HepG2 (cell line): ENCODE measurements at regions not wholly inside any gene's neighbourhood (a gene's known extent, or its start where the extent isn't known, plus 50 kb on each side); places are given as distances from the start of the nearest gene placed in this dataset.

Source experiments
- ATAC-seq: fragments of 200-7000 bp; cut with Tn5 transposase; 3 replicates; pipeline ENCODE4 v1.9.1; 2020; ENCODE audit warnings: mild to moderate bottlenecking, moderate library complexity
- BruUV-seq: library from RNA; stranded (reverse); fragments of 400-500 nt; replicated peaks from 2 replicates; lab custom pipeline; 2021; lab: Mats Ljungman, UMichigan
- CTCF ChIA-PET: fragments of 300-600 bp; formaldehyde crosslinking; extraction: SDS; loops from one replicate; lab custom pipeline; 2021; ENCODE audit warnings: low total read pairs, inconsistent platforms, low intra/inter-chr PET ratio; lab: Yijun Ruan, JAX
- POLR2A ChIA-PET: fragments of 350-600 bp; sonication (Branson Sonifier 250); formaldehyde crosslinking; loops from one replicate; lab custom pipeline; 2020; ENCODE audit warnings: antibody characterized with exemption, inconsistent platforms; lab: Yijun Ruan, JAX
- DNase-seq: peaks from one replicate; pipeline ENCODE4 v3.0.0-alpha.2; 2015; ENCODE audit warnings: low spot score
- FAIRE-seq: peaks from 3 replicates; lab custom pipeline; 2011; peaks lifted over from hg19 to GRCh38; lab: Jason Lieb, UNC
- H2AFZ ChIP-seq: one replicate; pipeline ENCODE4 v1.6.1; 2011; ENCODE audit warnings: low read length, inconsistent platforms
- H3K27ac ChIP-seq: fragments of 300-600 bp; 3 replicates; pipeline ENCODE4 v1.8.0; 2011; ENCODE audit warnings: mixed run types, mild to moderate bottlenecking, mixed read lengths, low read length, inconsistent platforms; ENCODE audit not compliant: insufficient read depth; ENCODE audit errors: extremely low read length
- H3K27me3 ChIP-seq, 2 experiments: fragments of 200-600 bp in 1 of 2; 2 replicates in 1 of 2; 3 replicates in 1 of 2; pipeline versions ENCODE4 v1.6.0 to v1.8.0; 2011; ENCODE audit warnings: low read length in 2 of 2, mild to moderate bottlenecking in 2 of 2, moderate library complexity in 2 of 2, inconsistent platforms in 1 of 2; ENCODE audit not compliant: insufficient read depth in 2 of 2, control insufficient read depth in 1 of 2
- H3K36me3 ChIP-seq, 2 experiments: fragments of 200-600 bp in 1 of 2; replicated peaks in 1 of 2; 2 replicates in 1 of 2; 3 replicates in 1 of 2; pipeline versions ENCODE4 v1.5.1 to v1.8.0; 2011; ENCODE audit warnings: low read length in 2 of 2, inconsistent platforms in 1 of 2; ENCODE audit not compliant: insufficient read depth in 2 of 2, control insufficient read depth in 1 of 2
- H3K4me1 ChIP-seq: 2 replicates; pipeline ENCODE4 v1.5.1; 2012; ENCODE audit warnings: low read length, inconsistent platforms; ENCODE audit not compliant: insufficient read depth
- H3K4me2 ChIP-seq: 2 replicates; pipeline ENCODE4 v1.6.0; 2011; ENCODE audit warnings: low read depth, low read length, inconsistent platforms
- H3K4me3 ChIP-seq, 3 experiments: fragments of 200-600 bp in 1 of 3; sonication (generic), shearing (Covaris generic) in 1 of 3; replicated peaks in 1 of 3; 2 replicates each; pipeline ENCODE4 v1.5.1; 2011 to 2016; ENCODE audit warnings: low read length in 3 of 3, inconsistent platforms in 2 of 3, low read depth in 2 of 3, mild to moderate bottlenecking in 2 of 3, control low read depth in 1 of 3, mixed read lengths in 1 of 3; ENCODE audit not compliant: insufficient read depth in 1 of 3
- H3K79me2 ChIP-seq: one replicate; pipeline ENCODE4 v1.6.1; 2011; ENCODE audit warnings: low read length, inconsistent platforms; ENCODE audit not compliant: insufficient read depth
- H3K9ac ChIP-seq: 2 replicates; pipeline ENCODE4 v1.6.0; 2011; ENCODE audit warnings: mild to moderate bottlenecking, low read depth, low read length, inconsistent platforms; ENCODE audit not compliant: insufficient read depth
- H3K9me3 ChIP-seq: 2 replicates; pipeline ENCODE4 v1.5.1; 2012; ENCODE audit warnings: mild to moderate bottlenecking, low read length
- H4K20me1 ChIP-seq: 2 replicates; pipeline ENCODE4 v1.6.0; 2011; ENCODE audit warnings: inconsistent platforms, mild to moderate bottlenecking, low read length, moderate library complexity; ENCODE audit not compliant: insufficient read depth
- ARNT ChIP-seq: fragments of 450-650 bp; IDR thresholded peaks from 2 replicates; pipeline ENCODE4 v1.6.1; 2017
- ELF4 ChIP-seq: sonication (generic); formaldehyde crosslinking; IDR thresholded peaks from 2 replicates; pipeline ENCODE4 v1.5.0; 2020; ENCODE audit warnings: missing genetic modification reagents, mild to moderate bottlenecking, moderate library complexity, borderline replicate concordance
- FOSL1 ChIP-seq: sonication (generic); formaldehyde crosslinking; IDR thresholded peaks from 2 replicates; pipeline ENCODE4 v1.9.0; 2021; ENCODE audit warnings: missing genetic modification reagents, borderline replicate concordance
- FOXP1 ChIP-seq, 2 experiments: fragments of 450-650 bp in 1 of 2; IDR thresholded peaks; 2 replicates each; pipeline ENCODE4 v1.6.1; 2017 to 2018; ENCODE audit warnings: antibody characterized with exemption in 1 of 2
- GFI1 ChIP-seq: sonication (generic); formaldehyde crosslinking; IDR thresholded peaks from 2 replicates; pipeline ENCODE4 v1.5.0; 2020; ENCODE audit warnings: missing genetic modification reagents, mild to moderate bottlenecking, borderline replicate concordance
- ISX ChIP-seq: sonication (generic); formaldehyde crosslinking; conservative IDR thresholded peaks from 2 replicates; pipeline ENCODE4 v1.5.0; 2020; ENCODE audit warnings: missing genetic modification reagents
- ZBTB38 ChIP-seq: sonication (generic); formaldehyde crosslinking; IDR thresholded peaks from 2 replicates; pipeline ENCODE4 v1.5.1; 2020; ENCODE audit warnings: mild to moderate bottlenecking, missing genetic modification reagents
- ZNF207 ChIP-seq: fragments of 450-650 bp; IDR thresholded peaks from 2 replicates; pipeline ENCODE4 v1.6.1; 2016; ENCODE audit warnings: antibody characterized with exemption, borderline replicate concordance
- ZNF263 ChIP-seq: sonication (generic); formaldehyde crosslinking; IDR thresholded peaks from 2 replicates; pipeline ENCODE4 v1.4.0; 2020; ENCODE audit warnings: missing genetic modification reagents
- ZNF329 ChIP-seq: sonication (generic); formaldehyde crosslinking; IDR thresholded peaks from 2 replicates; pipeline ENCODE4 v1.9.0; 2021; ENCODE audit warnings: low read depth, mild to moderate bottlenecking, missing genetic modification reagents
- WGBS: methylation state at CpG from one replicate; pipeline ENCODE4 v1.1.6; 2017; ENCODE audit warnings: low lambda C conversion rate; 5-methylcytosine and 5-hydroxymethylcytosine counted together
- in situ Hi-C: cut with HindIII; loops from 2 replicates; pipeline ENCODE4 v1.10.0; 2017; ENCODE audit warnings: low pct_unique_long_range_greater_than_20kb; ENCODE audit not compliant: extremely low pct_ligation_motif_present
- intact Hi-C: fragments of 100-400 bp; cut with micrococcal nuclease; formaldehyde crosslinking; loops from one replicate; pipeline ENCODE4 v1.10.0; 2022; ENCODE audit not compliant: unreplicated experiment
- TF ChIP-seq, protein P1 (sequence below): IDR thresholded peaks from 2 replicates; pipeline ENCODE4 v1.6.1; 2016
- TF ChIP-seq, protein P2 (sequence below): sonication (generic); formaldehyde crosslinking; IDR thresholded peaks from 2 replicates; pipeline ENCODE4 v1.4.0; 2020; ENCODE audit warnings: mild to moderate bottlenecking, missing genetic modification reagents
- TF ChIP-seq, protein P3 (sequence below): sonication (generic); formaldehyde crosslinking; IDR thresholded peaks from 2 replicates; pipeline ENCODE4 v1.4.0; 2020; ENCODE audit warnings: mild to moderate bottlenecking, missing genetic modification reagents

DNA sequence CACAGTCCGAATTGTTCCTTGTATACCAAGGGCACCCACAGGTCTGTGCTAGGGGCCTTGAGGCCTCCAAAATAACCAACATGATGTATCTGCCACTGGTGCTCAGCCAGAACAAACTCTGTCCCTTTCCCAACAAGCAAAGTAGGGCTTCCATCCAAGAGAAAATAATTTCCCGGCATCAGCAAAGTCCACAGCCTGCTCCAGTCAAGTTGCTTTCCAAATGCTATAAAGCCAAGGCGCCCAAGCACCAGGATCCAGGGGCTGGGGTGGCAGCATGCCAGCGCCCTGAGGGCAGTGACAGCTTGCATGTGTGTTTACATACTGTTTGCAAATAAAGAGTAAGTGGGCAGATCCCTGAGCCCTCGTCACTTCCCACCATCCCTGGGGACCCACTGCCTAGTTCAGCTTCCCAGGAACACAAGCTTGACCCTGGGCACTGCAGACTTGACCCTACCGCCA is 155.9 kb downstream of the ERCC6L2 start:
- WGBS = 40% methylated on average over 3 of the region's 6 CpGs

More for the DNA sequence above, 155.9 kb downstream of the ERCC6L2 start:
- no peaks in the 10 kb centered on the region for H3K4me1 ChIP-seq
- no peaks in the 10 kb centered on the region; the same call in 1 of the 2 replicates for H3K9me3 ChIP-seq
- FAIRE-seq = no peak
- no peaks in the 10 kb centered on the region for H3K79me2 ChIP-seq
- no peaks in the 10 kb centered on the region for H4K20me1 ChIP-seq
- in situ Hi-C loops (no loop called here), intact Hi-C loops (no loop called here)
- CTCF ChIA-PET = no interaction called here
- no peak overlapping the region for H3K27ac ChIP-seq
- H3K4me3 ChIP-seq = no peak overlapping the region
- no TSS peak for BruUV-seq
- TF ChIP-seq ARNT (no peak), FOSL1 (CRISPR knock-in tag) (no peak), ZNF329 (CRISPR knock-in tag) (no peak), GFI1 (CRISPR knock-in tag) (no peak), ZNF207 (no peak), ZNF263 (CRISPR knock-in tag) (no peak), FOXP1 (IDR thresholded peaks at IDR 0.05) (no peak), FOXP1 (CRISPR knock-in tag; IDR thresholded peaks at IDR 0.05) (no peak), ISX (CRISPR knock-in tag) (no peak), ELF4 (CRISPR knock-in tag) (no peak), ZBTB38 (CRISPR knock-in tag) (no peak)
- TF ChIP-seq, protein P1, sequence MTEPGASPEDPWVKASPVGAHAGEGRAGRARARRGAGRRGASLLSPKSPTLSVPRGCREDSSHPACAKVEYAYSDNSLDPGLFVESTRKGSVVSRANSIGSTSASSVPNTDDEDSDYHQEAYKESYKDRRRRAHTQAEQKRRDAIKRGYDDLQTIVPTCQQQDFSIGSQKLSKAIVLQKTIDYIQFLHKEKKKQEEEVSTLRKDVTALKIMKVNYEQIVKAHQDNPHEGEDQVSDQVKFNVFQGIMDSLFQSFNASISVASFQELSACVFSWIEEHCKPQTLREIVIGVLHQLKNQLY (CRISPR knock-in tag) = no peak
- TF ChIP-seq, protein P2, sequence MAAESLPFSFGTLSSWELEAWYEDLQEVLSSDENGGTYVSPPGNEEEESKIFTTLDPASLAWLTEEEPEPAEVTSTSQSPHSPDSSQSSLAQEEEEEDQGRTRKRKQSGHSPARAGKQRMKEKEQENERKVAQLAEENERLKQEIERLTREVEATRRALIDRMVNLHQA (CRISPR knock-in tag) = no peak
- TF ChIP-seq, protein P3, sequence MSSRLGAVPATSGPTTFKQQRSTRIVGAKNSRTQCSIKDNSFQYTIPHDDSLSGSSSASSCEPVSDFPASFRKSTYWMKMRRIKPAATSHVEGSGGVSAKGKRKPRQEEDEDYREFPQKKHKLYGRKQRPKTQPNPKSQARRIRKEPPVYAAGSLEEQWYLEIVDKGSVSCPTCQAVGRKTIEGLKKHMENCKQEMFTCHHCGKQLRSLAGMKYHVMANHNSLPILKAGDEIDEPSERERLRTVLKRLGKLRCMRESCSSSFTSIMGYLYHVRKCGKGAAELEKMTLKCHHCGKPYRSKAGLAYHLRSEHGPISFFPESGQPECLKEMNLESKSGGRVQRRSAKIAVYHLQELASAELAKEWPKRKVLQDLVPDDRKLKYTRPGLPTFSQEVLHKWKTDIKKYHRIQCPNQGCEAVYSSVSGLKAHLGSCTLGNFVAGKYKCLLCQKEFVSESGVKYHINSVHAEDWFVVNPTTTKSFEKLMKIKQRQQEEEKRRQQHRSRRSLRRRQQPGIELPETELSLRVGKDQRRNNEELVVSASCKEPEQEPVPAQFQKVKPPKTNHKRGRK = no peak
- H3K4me2 ChIP-seq = no peak overlapping the region
- H3K27me3 ChIP-seq = 0 out of 5 replicates have a peak, but pooled peaks cover 0 to 3% of the 10 kb centered on the region in 2 experiments
- H2AFZ ChIP-seq = no peak overlapping the region
- POLR2A ChIA-PET = no interaction called here
- no peak overlapping the region for H3K9ac ChIP-seq
- no peak for ATAC-seq
- no peaks in the 10 kb centered on the region for H3K36me3 ChIP-seq
- no peak for DNase-seq
